DOHH2 (cell line): ENCODE measurements at regions not wholly inside any gene's neighbourhood (a gene's known extent, or its start where the extent isn't known, plus 50 kb on each side); places are given as distances from the start of the nearest gene placed in this dataset.

ENCODE experiments used
- CTCF ChIP-seq: fragments of 200-600 bp; sonication (generic); IDR thresholded peaks from one replicate; pipeline ENCODE4 v1.5.1; 2014; ENCODE audit warnings: antibody characterized with exemption, mild to moderate bottlenecking, low read depth, low read length; ENCODE audit not compliant: poor library complexity, severe bottlenecking
- EZH2phosphoT487 ChIP-seq: fragments of 200-600 bp; sonication (generic); IDR thresholded peaks from 2 replicates; pipeline ENCODE4 v1.6.1; 2017; ENCODE audit warnings: borderline replicate concordance, mild to moderate bottlenecking, antibody characterized with exemption, low read length, moderate library complexity, mixed read lengths

DNA sequence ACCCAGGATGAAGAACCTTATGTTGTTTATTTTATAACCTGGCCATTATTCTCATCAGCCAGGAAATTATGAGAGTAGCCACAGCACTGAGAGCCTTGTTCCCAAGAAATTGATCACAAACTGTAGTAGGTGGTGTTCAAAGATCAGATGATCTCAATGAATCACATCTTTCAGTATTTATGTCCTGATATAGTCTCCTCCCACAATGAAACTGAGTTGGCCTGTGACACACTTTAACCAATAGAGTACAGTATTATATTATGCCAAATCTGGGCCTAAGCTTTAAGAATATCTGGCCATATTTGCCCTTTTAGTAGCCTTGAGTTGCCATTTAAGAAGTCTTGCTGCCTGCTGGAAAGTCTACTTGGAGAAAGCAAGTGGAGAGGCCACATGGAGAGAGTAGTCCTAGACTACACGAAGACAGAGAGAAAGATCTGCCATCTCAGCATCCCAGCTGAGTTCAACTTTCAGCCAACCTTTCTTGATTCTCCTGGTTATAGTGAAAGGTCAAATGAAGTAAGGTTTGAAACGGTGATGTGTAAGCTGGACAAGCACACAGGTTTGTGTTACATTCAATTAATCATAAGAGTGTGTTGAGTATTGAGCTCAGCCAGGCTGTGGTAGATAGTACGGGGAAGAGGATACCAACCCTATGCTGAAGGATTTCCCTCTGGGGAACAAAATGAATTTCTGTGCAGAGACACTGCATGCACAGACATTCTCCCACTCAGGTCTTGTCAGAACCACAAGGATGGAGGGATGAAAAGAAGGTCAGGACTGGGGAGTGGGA lies 561.8 kb downstream of the SOX6 start:
- TF ChIP-seq CTCF: no peak
- no peak for TF ChIP-seq EZH2phosphoT487
